Brain microvascular endothelial cell (primary cell): ENCODE measurements at regions not wholly inside any gene's neighbourhood (a gene's known extent, or its start where the extent isn't known, plus 50 kb on each side); places are given as distances from the start of the nearest gene placed in this dataset.

ENCODE experiments used
- DNase-seq: peaks from one replicate; pipeline ENCODE4 v3.0.0-alpha.2; 2020
- H3K27ac ChIP-seq: fragments of 250-450 bp; sonication (Bioruptor Pico); 2 replicates; pipeline ENCODE4 v1.5.1; 2020; ENCODE audit warnings: mild to moderate bottlenecking, moderate library complexity
- H3K27me3 ChIP-seq: fragments of 250-450 bp; sonication (Bioruptor Pico); replicated peaks from 2 replicates; pipeline ENCODE4 v1.5.1; 2020; ENCODE audit warnings: mild to moderate bottlenecking
- H3K36me3 ChIP-seq: fragments of 250-450 bp; sonication (Bioruptor Pico); replicated peaks from 2 replicates; pipeline ENCODE4 v1.5.1; 2020; ENCODE audit warnings: mild to moderate bottlenecking
- H3K4me3 ChIP-seq: 2 replicates; pipeline ENCODE4 v1.5.1; 2011; ENCODE audit warnings: low read depth, mild to moderate bottlenecking, control low read depth, low read length, moderate library complexity
- in situ Hi-C: cut with HindIII; loops from 2 replicates; pipeline ENCODE4 v1.10.0; 2017; ENCODE audit warnings: low sequenced_read_pairs, low pct_ligation_motif_present
- TF ChIP-seq, protein P1 (sequence below): IDR thresholded peaks from 2 replicates; pipeline ENCODE4 v1.5.1; 2011; ENCODE audit warnings: low read depth, mild to moderate bottlenecking, moderate library complexity, low read length, control low read depth, inconsistent platforms; ENCODE audit errors: missing control alignments

DNA sequence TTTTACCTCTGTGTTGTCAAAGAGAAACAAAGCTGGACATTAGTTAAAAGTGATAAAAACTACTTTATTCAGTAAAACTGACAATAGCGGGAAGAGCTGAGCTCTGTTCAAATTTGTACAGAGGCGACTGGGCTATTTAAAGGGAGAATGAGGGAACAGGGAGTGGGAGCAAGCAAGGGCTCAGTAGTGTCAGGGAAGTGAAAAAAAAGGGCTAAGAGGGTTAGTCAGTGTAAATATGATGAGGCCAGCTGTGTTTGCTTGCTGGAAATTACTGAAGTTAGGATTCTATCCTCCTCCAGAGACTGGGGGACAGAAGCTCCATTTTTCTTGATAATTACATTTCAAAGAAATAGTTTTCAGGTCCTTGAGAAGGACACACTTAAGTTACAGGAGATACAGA lies 232.5 kb downstream of the SH2D4B start:
- in situ Hi-C loops, result no loop called here
- TF ChIP-seq, protein P1, sequence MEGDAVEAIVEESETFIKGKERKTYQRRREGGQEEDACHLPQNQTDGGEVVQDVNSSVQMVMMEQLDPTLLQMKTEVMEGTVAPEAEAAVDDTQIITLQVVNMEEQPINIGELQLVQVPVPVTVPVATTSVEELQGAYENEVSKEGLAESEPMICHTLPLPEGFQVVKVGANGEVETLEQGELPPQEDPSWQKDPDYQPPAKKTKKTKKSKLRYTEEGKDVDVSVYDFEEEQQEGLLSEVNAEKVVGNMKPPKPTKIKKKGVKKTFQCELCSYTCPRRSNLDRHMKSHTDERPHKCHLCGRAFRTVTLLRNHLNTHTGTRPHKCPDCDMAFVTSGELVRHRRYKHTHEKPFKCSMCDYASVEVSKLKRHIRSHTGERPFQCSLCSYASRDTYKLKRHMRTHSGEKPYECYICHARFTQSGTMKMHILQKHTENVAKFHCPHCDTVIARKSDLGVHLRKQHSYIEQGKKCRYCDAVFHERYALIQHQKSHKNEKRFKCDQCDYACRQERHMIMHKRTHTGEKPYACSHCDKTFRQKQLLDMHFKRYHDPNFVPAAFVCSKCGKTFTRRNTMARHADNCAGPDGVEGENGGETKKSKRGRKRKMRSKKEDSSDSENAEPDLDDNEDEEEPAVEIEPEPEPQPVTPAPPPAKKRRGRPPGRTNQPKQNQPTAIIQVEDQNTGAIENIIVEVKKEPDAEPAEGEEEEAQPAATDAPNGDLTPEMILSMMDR, result no peak
- no peak for DNase-seq

DNA sequence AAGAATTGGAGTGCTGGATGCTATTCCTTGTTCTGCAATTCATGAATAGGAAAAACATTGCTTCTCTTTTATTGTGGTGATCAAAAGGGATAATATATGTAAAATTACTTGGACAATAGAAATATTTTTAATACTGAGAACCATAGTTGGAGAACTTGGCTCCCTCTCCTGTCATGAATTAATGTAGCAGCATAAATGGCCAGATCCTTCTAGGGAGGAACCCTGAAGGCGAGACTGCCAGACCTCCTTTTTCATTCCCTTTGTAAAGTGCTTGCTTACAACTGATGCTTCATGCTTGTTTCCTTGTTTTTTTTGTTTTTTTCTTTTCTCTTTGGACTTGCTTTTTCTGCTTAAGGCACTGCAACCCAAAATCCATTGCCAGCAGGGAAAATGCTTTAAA lies 233.6 kb downstream of the SH2D4B start:
- TF ChIP-seq, protein P1, result no peak
- no peaks in the 10 kb centered on the region for H3K27me3 ChIP-seq

More for the DNA sequence above, 232.5 kb downstream of the SH2D4B start:
- Histone ChIP-seq H3K27ac (no peak overlapping the region), H3K36me3 (no peaks in the 10 kb centered on the region), H3K27me3 (no peaks in the 10 kb centered on the region), H3K4me3 (no peak overlapping the region)

DNA sequence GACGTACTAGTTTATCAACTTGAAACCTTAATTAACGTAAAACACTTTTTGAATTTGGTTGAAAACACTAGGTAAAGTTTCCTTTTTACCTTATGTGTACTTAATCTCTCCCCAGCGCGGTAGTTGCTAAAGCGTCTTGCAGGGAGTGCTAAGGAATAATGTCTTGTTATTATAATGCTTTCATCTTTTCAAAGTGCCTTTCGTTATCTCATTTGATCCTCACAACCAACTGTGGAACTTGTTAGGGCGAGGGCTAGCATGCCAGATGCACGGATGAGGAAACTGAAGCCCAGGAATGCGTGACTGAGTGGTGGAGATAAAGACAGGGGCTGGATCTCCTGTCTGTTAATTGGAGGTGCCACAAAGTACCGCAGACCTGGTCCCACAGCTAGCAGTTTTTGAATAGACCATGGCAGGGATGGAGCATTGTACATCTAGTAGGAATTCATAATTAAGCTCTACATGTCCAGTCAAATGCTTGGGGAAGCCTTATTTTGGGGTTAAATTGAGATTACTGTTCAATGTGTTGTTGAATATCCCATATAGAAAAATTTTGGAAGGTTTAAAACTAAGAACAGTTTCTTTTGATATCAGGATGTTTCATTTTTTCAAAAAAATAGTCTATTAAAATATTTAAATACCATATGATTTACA lies 234.3 kb downstream of the SH2D4B start:
- no peaks in the 10 kb centered on the region for H3K36me3 ChIP-seq
- no peak for DNase-seq
- H3K27me3 ChIP-seq, result no peaks in the 10 kb centered on the region
- no peak overlapping the region for H3K4me3 ChIP-seq
- in situ Hi-C loops, result no loop called here
- H3K27ac ChIP-seq, result no peak overlapping the region
- TF ChIP-seq, protein P1, result no peak

More for the DNA sequence above, 233.6 kb downstream of the SH2D4B start:
- DNase-seq, result no peak
- no peak overlapping the region for H3K4me3 ChIP-seq
- H3K27ac ChIP-seq, result no peak overlapping the region
- H3K36me3 ChIP-seq, result no peaks in the 10 kb centered on the region
- in situ Hi-C loops, result no loop called here

DNA sequence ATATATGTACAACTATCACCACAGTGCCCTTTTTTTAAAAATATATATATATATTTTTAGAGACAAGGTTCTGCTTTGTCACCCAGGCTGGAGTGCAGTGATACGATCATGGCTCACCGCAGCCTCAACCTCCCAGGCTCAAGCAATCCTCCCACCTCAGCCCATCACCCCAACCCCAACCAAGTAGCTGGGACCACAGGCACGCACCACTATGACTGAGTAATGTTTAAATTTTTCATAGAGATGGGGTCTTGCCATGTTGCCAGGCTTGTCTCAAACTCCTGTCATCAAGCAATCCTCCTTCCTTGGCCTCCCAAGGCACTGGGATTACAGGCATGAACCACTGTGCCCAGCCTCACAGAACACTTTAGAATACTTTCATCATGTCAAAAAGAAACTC lies 234.9 kb downstream of the SH2D4B start:
- Histone ChIP-seq H3K36me3 (no peaks in the 10 kb centered on the region), H3K27me3 (no peaks in the 10 kb centered on the region), H3K27ac (no peak overlapping the region), H3K4me3 (no peak overlapping the region)
- DNase-seq, result no peak
- TF ChIP-seq, protein P1, result no peak
- in situ Hi-C loops, result no loop called here

DNA sequence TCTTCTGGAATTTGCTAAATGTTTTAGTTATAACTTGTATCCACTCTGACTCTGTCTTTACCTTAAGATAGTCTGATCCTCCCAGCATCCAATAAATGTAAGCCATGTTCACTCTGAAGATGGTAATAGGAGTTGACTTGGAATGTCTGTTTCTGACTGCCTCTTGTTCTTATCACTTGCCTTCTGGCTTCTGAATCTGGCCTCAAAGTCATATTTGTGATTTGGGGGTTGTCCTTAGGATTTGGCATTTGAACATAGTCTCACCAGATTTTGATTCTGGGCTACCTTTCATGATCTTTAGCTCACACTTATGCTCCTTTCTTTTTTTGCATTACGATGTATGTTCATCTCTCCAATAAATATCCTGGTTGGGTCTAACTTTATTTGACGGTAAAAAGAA lies 247.0 kb downstream of the SH2D4B start:
- Histone ChIP-seq H3K27me3 (no peaks in the 10 kb centered on the region), H3K4me3 (no peak overlapping the region), H3K27ac (no peak overlapping the region), H3K36me3 (no peaks in the 10 kb centered on the region)
- TF ChIP-seq, protein P1, result no peak
- in situ Hi-C loops, result no loop called here
- DNase-seq, result no peak

DNA sequence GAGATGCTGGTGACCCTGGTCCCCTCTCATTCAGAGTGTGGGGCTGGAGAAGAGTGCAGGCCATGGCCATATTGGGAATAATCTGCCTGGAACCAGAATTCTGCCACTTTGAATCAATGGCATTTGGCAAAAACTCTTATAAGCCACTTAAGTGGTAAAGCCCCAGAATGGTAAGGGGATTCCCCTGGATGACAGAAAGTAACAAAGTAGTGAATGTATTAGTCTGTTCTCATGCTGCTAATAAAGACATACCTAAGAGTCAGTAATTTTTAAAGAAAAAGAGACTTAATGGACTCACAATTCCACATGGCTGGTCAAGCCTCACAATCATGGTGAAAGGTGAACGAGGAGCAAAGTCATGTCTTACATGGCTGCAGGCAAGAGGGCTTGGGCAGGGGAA lies 248.6 kb downstream of the SH2D4B start:
- no peak for DNase-seq
- H3K27ac ChIP-seq, result no peak overlapping the region
- no peaks in the 10 kb centered on the region for H3K27me3 ChIP-seq
- TF ChIP-seq, protein P1, result no peak
- in situ Hi-C loops, result no loop called here
- H3K36me3 ChIP-seq, result no peaks in the 10 kb centered on the region
- no peak overlapping the region for H3K4me3 ChIP-seq
